Keratinocyte (primary cell): ENCODE measurements at regions not wholly inside any gene's neighbourhood (a gene's known extent, or its start where the extent isn't known, plus 50 kb on each side); places are given as distances from the start of the nearest gene placed in this dataset.

ENCODE experiments used
- DNase-seq: peaks from one replicate; pipeline ENCODE4 v3.0.0-alpha.2; 2011; ENCODE audit warnings: low read depth, missing footprints, low spot score
- FAIRE-seq: peaks from 2 replicates; lab custom pipeline; 2011; peaks lifted over from hg19 to GRCh38; lab: Jason Lieb, UNC
- H2AFZ ChIP-seq: 2 replicates; pipeline ENCODE4 v1.6.0; 2012; ENCODE audit warnings: low read length, control low read depth, inconsistent platforms; ENCODE audit not compliant: control insufficient read depth
- H3K27ac ChIP-seq: 2 replicates; pipeline ENCODE4 v1.5.1; 2011; ENCODE audit warnings: low read length; ENCODE audit not compliant: control insufficient read depth, insufficient read depth
- H3K27me3 ChIP-seq: 3 replicates; pipeline ENCODE4 v1.6.0; 2011; ENCODE audit warnings: low read length; ENCODE audit not compliant: control insufficient read depth, insufficient read depth; ENCODE audit errors: extremely low read depth
- H3K36me3 ChIP-seq, 2 experiments: 2 replicates in 1 of 2; 3 replicates in 1 of 2; pipeline ENCODE4 v1.5.1; 2011; ENCODE audit warnings: low read length in 2 of 2, mild to moderate bottlenecking in 1 of 2; ENCODE audit not compliant: control insufficient read depth in 2 of 2, insufficient read depth in 2 of 2; ENCODE audit errors: extremely low read depth in 1 of 2
- H3K4me1 ChIP-seq: 3 replicates; pipeline ENCODE4 v1.5.1; 2011; ENCODE audit warnings: low read length; ENCODE audit not compliant: control insufficient read depth, insufficient read depth; ENCODE audit errors: extremely low read depth
- H3K4me2 ChIP-seq: 3 replicates; pipeline ENCODE4 v1.6.0; 2011; ENCODE audit warnings: low read depth, low read length; ENCODE audit not compliant: control insufficient read depth, insufficient read depth; ENCODE audit errors: extremely low read depth
- H3K4me3 ChIP-seq, 3 experiments: fragments of 200-600 bp in 1 of 3; sonication (generic) in 1 of 3; 2 replicates in 2 of 3; 3 replicates in 1 of 3; pipeline ENCODE4 v1.5.1; 2011 to 2016; ENCODE audit warnings: low read length in 3 of 3, mild to moderate bottlenecking in 3 of 3, control low read depth in 2 of 3, inconsistent platforms in 1 of 3, low read depth in 1 of 3, mixed read lengths in 1 of 3, mixed run types in 1 of 3, moderate library complexity in 1 of 3; ENCODE audit not compliant: control insufficient read depth in 2 of 3, insufficient read depth in 2 of 3; ENCODE audit errors: extremely low read depth in 1 of 3
- H3K79me2 ChIP-seq: 2 replicates; pipeline ENCODE4 v1.6.0; 2012; ENCODE audit warnings: low read length; ENCODE audit not compliant: control insufficient read depth, insufficient read depth
- H3K9ac ChIP-seq: 3 replicates; pipeline ENCODE4 v1.6.0; 2011; ENCODE audit warnings: low read length; ENCODE audit not compliant: control insufficient read depth, insufficient read depth; ENCODE audit errors: extremely low read depth
- H3K9me1 ChIP-seq: 3 replicates; pipeline ENCODE4 v1.6.0; 2011; ENCODE audit warnings: low read length; ENCODE audit not compliant: control insufficient read depth, insufficient read depth; ENCODE audit errors: extremely low read depth
- H3K9me3 ChIP-seq: 2 replicates; pipeline ENCODE4 v1.5.1; 2012; ENCODE audit warnings: low read depth, low read length; ENCODE audit not compliant: control insufficient read depth
- H4K20me1 ChIP-seq: 3 replicates; pipeline ENCODE4 v1.6.0; 2011; ENCODE audit warnings: low read length; ENCODE audit not compliant: control insufficient read depth, insufficient read depth; ENCODE audit errors: extremely low read depth
- EZH2 ChIP-seq: IDR thresholded peaks from one replicate; pipeline ENCODE4 v1.6.1; 2012; ENCODE audit warnings: inconsistent platforms, mild to moderate bottlenecking, low read length, moderate library complexity
- dilution Hi-C: fragments of 300-500 bp; cut with MboI; formaldehyde crosslinking; loops from one replicate; pipeline ENCODE4 v1.7.0; 2020; ENCODE audit warnings: low sequenced_read_pairs; ENCODE audit not compliant: extremely low pct_ligation_motif_present
- TF ChIP-seq, protein P1 (sequence below), 3 experiments: IDR thresholded peaks in 1 of 3; conservative IDR thresholded peaks in 1 of 3; optimal IDR thresholded peaks in 1 of 3; 2 replicates in 2 of 3; 3 replicates in 1 of 3; pipeline versions ENCODE3 to v1.5.1; 2011; ENCODE audit warnings: low read length in 3 of 3, mild to moderate bottlenecking in 3 of 3, moderate library complexity in 2 of 3, control low read depth in 1 of 3, inconsistent platforms in 1 of 3; ENCODE audit not compliant: insufficient read depth in 2 of 3; ENCODE audit errors: extremely low read depth in 1 of 3

DNA sequence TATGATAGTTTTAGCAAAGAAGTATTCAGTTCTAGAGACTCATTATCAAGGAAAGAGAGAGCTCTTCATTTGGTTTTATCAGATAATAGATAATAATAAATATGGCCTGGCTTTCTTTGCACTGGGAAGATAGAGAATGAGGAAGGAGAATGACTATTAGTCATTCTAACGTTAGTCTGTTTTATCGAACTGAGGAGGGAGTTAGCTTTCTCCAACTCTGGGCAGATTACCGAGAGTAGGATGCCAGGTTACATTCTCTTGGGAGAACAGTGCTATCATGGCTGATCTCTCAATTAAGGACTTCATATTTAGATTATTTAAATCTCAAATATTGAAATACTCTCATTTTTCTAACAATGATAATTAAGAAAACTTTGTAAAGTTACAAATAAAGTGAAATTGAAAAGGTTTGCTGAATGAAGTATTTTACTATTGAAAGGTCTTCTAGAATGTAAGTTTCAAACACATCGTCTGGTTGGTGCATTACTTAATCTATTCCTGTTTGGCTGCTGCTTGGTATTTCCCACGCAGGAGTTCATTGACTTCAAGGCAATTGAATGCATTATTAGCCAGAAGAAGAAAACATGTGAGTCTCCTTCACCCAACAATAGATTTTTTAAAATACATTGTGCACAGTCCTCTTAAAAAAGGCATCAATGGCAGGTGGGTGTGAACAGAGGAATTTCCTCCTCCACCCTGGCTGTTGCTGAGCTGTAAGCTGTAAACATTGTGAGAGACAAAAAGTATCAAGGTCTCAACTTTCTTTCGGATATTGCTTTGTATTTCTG is 140.8 kb downstream of the C9orf152 start:
- no peaks in the 10 kb centered on the region for H3K27me3 ChIP-seq
- H3K27ac ChIP-seq, result no peak overlapping the region
- FAIRE-seq (no peak), DNase-seq (no peak)
- no peak overlapping the region for H2AFZ ChIP-seq
- peaks cover 9 to 37% of the 10 kb centered on the region in 2 experiments for H3K36me3 ChIP-seq
- dilution Hi-C loops, result loop anchor here (25.0 kb wide), 1 partner anchor 155 kb away; no protein-coding TSS in a partner anchor
- H3K4me2 ChIP-seq, result no peak overlapping the region
- peaks cover 97% of the 10 kb centered on the region for H3K79me2 ChIP-seq
- H3K4me3 ChIP-seq, result no peak overlapping the region
- peaks cover 32% of the 10 kb centered on the region for H4K20me1 ChIP-seq
- no peak overlapping the region for H3K9ac ChIP-seq
- H3K4me1 ChIP-seq, result no peaks in the 10 kb centered on the region
- no peaks in the 10 kb centered on the region for H3K9me3 ChIP-seq
- TF ChIP-seq, protein P1, sequence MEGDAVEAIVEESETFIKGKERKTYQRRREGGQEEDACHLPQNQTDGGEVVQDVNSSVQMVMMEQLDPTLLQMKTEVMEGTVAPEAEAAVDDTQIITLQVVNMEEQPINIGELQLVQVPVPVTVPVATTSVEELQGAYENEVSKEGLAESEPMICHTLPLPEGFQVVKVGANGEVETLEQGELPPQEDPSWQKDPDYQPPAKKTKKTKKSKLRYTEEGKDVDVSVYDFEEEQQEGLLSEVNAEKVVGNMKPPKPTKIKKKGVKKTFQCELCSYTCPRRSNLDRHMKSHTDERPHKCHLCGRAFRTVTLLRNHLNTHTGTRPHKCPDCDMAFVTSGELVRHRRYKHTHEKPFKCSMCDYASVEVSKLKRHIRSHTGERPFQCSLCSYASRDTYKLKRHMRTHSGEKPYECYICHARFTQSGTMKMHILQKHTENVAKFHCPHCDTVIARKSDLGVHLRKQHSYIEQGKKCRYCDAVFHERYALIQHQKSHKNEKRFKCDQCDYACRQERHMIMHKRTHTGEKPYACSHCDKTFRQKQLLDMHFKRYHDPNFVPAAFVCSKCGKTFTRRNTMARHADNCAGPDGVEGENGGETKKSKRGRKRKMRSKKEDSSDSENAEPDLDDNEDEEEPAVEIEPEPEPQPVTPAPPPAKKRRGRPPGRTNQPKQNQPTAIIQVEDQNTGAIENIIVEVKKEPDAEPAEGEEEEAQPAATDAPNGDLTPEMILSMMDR (optimal IDR thresholded peaks at IDR 0.05 in 1 of 3, IDR thresholded peaks at IDR 0.05 in 1 of 3, conservative IDR thresholded peaks at IDR 0.05 in 1 of 3; ENCODE audit: extremely low read depth in 1 of 3, insufficient read depth in 2 of 3, low read length in 3 of 3), result no peak
- no peak for TF ChIP-seq EZH2
- H3K9me1 ChIP-seq, result peaks cover 3% of the 10 kb centered on the region

DNA sequence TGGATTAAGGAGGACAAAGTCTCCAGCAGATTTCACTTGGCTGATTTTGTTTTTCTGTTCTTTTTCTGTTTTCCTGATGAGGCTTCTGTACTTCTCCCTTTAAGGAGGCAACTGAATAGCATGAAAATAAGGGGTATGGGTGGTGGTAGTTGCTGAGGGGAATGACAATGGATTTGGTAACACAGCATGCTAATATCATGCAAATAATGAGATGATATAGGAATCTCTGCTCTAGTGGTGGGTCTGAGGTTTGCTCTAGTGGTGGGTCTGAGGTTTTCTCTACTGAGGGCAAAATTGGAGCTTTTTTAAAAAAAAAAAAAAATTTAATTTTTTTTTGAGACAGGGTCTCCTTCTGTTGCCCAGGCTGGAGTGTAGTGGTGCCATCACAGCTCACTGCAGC is 139.7 kb downstream of the C9orf152 start:
- H3K27ac ChIP-seq, result no peak overlapping the region
- no peak overlapping the region for H3K4me3 ChIP-seq
- no peak overlapping the region for H2AFZ ChIP-seq
- TF ChIP-seq, protein P1 (optimal IDR thresholded peaks at IDR 0.05 in 1 of 3, IDR thresholded peaks at IDR 0.05 in 1 of 3, conservative IDR thresholded peaks at IDR 0.05 in 1 of 3; ENCODE audit: extremely low read depth in 1 of 3, insufficient read depth in 2 of 3, low read length in 3 of 3), result no peak
- no peak for TF ChIP-seq EZH2
- no peaks in the 10 kb centered on the region for H3K4me1 ChIP-seq
- no peaks in the 10 kb centered on the region for H3K27me3 ChIP-seq
- dilution Hi-C loops, result loop anchor here (25.0 kb wide), 1 partner anchor 156 kb away; no protein-coding TSS in a partner anchor
- H3K9me3 ChIP-seq, result no peaks in the 10 kb centered on the region
- H3K4me2 ChIP-seq, result no peak overlapping the region
- DNase-seq (no peak), FAIRE-seq (no peak)
- H3K36me3 ChIP-seq, result peaks cover 15 to 38% of the 10 kb centered on the region in 2 experiments
- H4K20me1 ChIP-seq, result peaks cover 28% of the 10 kb centered on the region
- peaks cover 97% of the 10 kb centered on the region for H3K79me2 ChIP-seq
- H3K9ac ChIP-seq, result no peak overlapping the region
- peaks cover 3% of the 10 kb centered on the region for H3K9me1 ChIP-seq
